Astrocyte (in vitro differentiated cells and primary cell): ENCODE measurements at regions not wholly inside any gene's neighbourhood (a gene's known extent, or its start where the extent isn't known, plus 50 kb on each side); places are given as distances from the start of the nearest gene placed in this dataset.

Experiments used
- DNase-seq: peaks from one replicate; pipeline ENCODE4 v3.0.0-alpha.2; 2010; ENCODE audit warnings: low read depth
- FAIRE-seq: peaks from 2 replicates; lab custom pipeline; 2011; peaks lifted over from hg19 to GRCh38; lab: Jason Lieb, UNC
- H2AFZ ChIP-seq: 2 replicates; pipeline ENCODE4 v1.6.0; 2012; ENCODE audit warnings: low read depth, low read length, inconsistent platforms
- H3K27ac ChIP-seq: 2 replicates; pipeline ENCODE4 v1.5.1; 2011; ENCODE audit warnings: low read depth, low read length, inconsistent platforms
- H3K27me3 ChIP-seq: 2 replicates; pipeline ENCODE4 v1.6.0; 2011; ENCODE audit warnings: low read length, inconsistent platforms; ENCODE audit not compliant: insufficient read depth
- H3K36me3 ChIP-seq: 2 replicates; pipeline ENCODE4 v1.5.1; 2011; ENCODE audit warnings: low read length, inconsistent platforms; ENCODE audit not compliant: insufficient read depth
- H3K4me1 ChIP-seq: 2 replicates; pipeline ENCODE4 v1.5.1; 2011; ENCODE audit warnings: low read length, inconsistent platforms; ENCODE audit not compliant: insufficient read depth
- H3K4me2 ChIP-seq: 2 replicates; pipeline ENCODE4 v1.6.0; 2012; ENCODE audit warnings: low read length, inconsistent platforms
- H3K4me3 ChIP-seq: 2 replicates; pipeline ENCODE4 v1.5.1; 2011; ENCODE audit warnings: low read depth, mild to moderate bottlenecking, low read length, inconsistent platforms; ENCODE audit not compliant: insufficient read depth
- H3K79me2 ChIP-seq: 2 replicates; pipeline ENCODE4 v1.6.0; 2012; ENCODE audit warnings: mild to moderate bottlenecking, low read length, inconsistent platforms; ENCODE audit not compliant: insufficient read depth
- H3K9ac ChIP-seq: 2 replicates; pipeline ENCODE4 v1.6.0; 2012; ENCODE audit warnings: mild to moderate bottlenecking, low read length, inconsistent platforms
- H3K9me3 ChIP-seq: 2 replicates; pipeline ENCODE4 v1.5.1; 2012; ENCODE audit warnings: low read depth, mild to moderate bottlenecking, low read length, inconsistent platforms; ENCODE audit not compliant: insufficient read depth
- H4K20me1 ChIP-seq: 2 replicates; pipeline ENCODE4 v1.6.0; 2012; ENCODE audit warnings: low read length, inconsistent platforms; ENCODE audit not compliant: insufficient read depth
- H3K27ac Mint-ChIP-seq: one replicate; pipeline ENCODE4 v1.8.0; 2021; ENCODE audit warnings: mild to moderate bottlenecking, mixed read lengths; ENCODE audit not compliant: unreplicated experiment
- H3K27me3 Mint-ChIP-seq: one replicate; pipeline ENCODE4 v1.8.0; 2021; ENCODE audit warnings: low read depth, mixed read lengths; ENCODE audit not compliant: unreplicated experiment
- H3K36me3 Mint-ChIP-seq: one replicate; pipeline ENCODE4 v1.8.0; 2021; ENCODE audit warnings: low read depth, mixed read lengths; ENCODE audit not compliant: unreplicated experiment
- H3K4me1 Mint-ChIP-seq: one replicate; pipeline ENCODE4 v1.8.0; 2021; ENCODE audit warnings: low read depth, mixed read lengths; ENCODE audit not compliant: unreplicated experiment
- H3K4me3 Mint-ChIP-seq: one replicate; pipeline ENCODE4 v1.8.0; 2021; ENCODE audit warnings: mild to moderate bottlenecking, moderate library complexity, mixed read lengths; ENCODE audit not compliant: unreplicated experiment
- H3K9me3 Mint-ChIP-seq: one replicate; pipeline ENCODE4 v1.8.0; 2021; ENCODE audit warnings: mild to moderate bottlenecking, mixed read lengths; ENCODE audit not compliant: unreplicated experiment
- CTCF ChIP-seq: IDR thresholded peaks from 2 replicates; pipeline ENCODE4 v1.5.1; 2011; ENCODE audit warnings: low read depth, mild to moderate bottlenecking, inconsistent platforms, low read length, moderate library complexity; ENCODE audit not compliant: insufficient read depth
- EZH2 ChIP-seq: IDR thresholded peaks from 2 replicates; pipeline ENCODE4 v1.6.1; 2012; ENCODE audit warnings: mild to moderate bottlenecking, low read length, inconsistent platforms; ENCODE audit not compliant: insufficient read depth

- no peak overlapping the region for H3K4me2 ChIP-seq
- no peaks in the 10 kb centered on the region for H4K20me1 ChIP-seq
- H3K4me3 ChIP-seq, result no peak overlapping the region
- H3K36me3 ChIP-seq, result no peaks in the 10 kb centered on the region
- H3K4me1 ChIP-seq, result peaks cover 5% of the 10 kb centered on the region
- no peak for FAIRE-seq
- H3K9ac ChIP-seq, result no peak overlapping the region
- Mint-ChIP-seq H3K27ac (no peak overlapping the region), H3K36me3 (no peaks in the 10 kb centered on the region), H3K4me1 (peaks cover 10% of the 10 kb centered on the region), H3K4me3 (no peak overlapping the region), H3K27me3 (no peaks in the 10 kb centered on the region), H3K9me3 (peaks cover 3% of the 10 kb centered on the region)
- no peaks in the 10 kb centered on the region for H3K79me2 ChIP-seq
- no peak overlapping the region for H3K27ac ChIP-seq
- no peak for DNase-seq
- H3K27me3 ChIP-seq, result no peaks in the 10 kb centered on the region
- no peaks in the 10 kb centered on the region for H3K9me3 ChIP-seq
- no peak overlapping the region for H2AFZ ChIP-seq
- TF ChIP-seq EZH2, result no peak
- no peak for TF ChIP-seq CTCF
These were observed 144.6 kb upstream of the TP63 start for GRCh38 chr3:189486556-189486955.

GRCh38 chr3:189488241-189488767 lies 142.9 kb upstream of the TP63 start:
- Histone ChIP-seq H3K4me1 (peaks cover 5% of the 10 kb centered on the region), H3K36me3 (no peaks in the 10 kb centered on the region), H3K9me3 (no peaks in the 10 kb centered on the region), H4K20me1 (no peaks in the 10 kb centered on the region), H3K4me3 (no peak overlapping the region), H3K27ac (no peak overlapping the region), H2AFZ (no peak overlapping the region), H3K27me3 (no peaks in the 10 kb centered on the region), H3K4me2 (peak overlapping the region; percentile 41), H3K9ac (no peak overlapping the region), H3K79me2 (no peaks in the 10 kb centered on the region)
- no peaks in the 10 kb centered on the region for H3K36me3 Mint-ChIP-seq
- H3K27ac Mint-ChIP-seq, result peak overlapping the region; percentile 23
- TF ChIP-seq EZH2 (no peak), CTCF (no peak)
- H3K4me1 Mint-ChIP-seq, result peaks cover 10% of the 10 kb centered on the region
- DNase-seq, result peak; percentile 59
- peaks cover 3% of the 10 kb centered on the region for H3K9me3 Mint-ChIP-seq
- FAIRE-seq, result peak; percentile 65
- no peaks in the 10 kb centered on the region for H3K27me3 Mint-ChIP-seq
- H3K4me3 Mint-ChIP-seq, result no peak overlapping the region

- no peak for TF ChIP-seq CTCF
- TF ChIP-seq EZH2, result no peak
- H3K4me3 ChIP-seq, result no peak overlapping the region
- no peaks in the 10 kb centered on the region for H3K9me3 ChIP-seq
- Mint-ChIP-seq H3K27me3 (no peaks in the 10 kb centered on the region), H3K9me3 (peaks cover 3% of the 10 kb centered on the region), H3K36me3 (no peaks in the 10 kb centered on the region), H3K27ac (no peak overlapping the region), H3K4me3 (no peak overlapping the region), H3K4me1 (peaks cover 10% of the 10 kb centered on the region)
- no peaks in the 10 kb centered on the region for H3K36me3 ChIP-seq
- DNase-seq (no peak), FAIRE-seq (no peak)
- H3K4me1 ChIP-seq, result peaks cover 5% of the 10 kb centered on the region
- no peaks in the 10 kb centered on the region for H4K20me1 ChIP-seq
- no peaks in the 10 kb centered on the region for H3K79me2 ChIP-seq
- no peak overlapping the region for H3K9ac ChIP-seq
- no peak overlapping the region for H3K27ac ChIP-seq
- H3K4me2 ChIP-seq, result no peak overlapping the region
- H3K27me3 ChIP-seq, result no peaks in the 10 kb centered on the region
- H2AFZ ChIP-seq, result no peak overlapping the region
These were observed 140.9 kb upstream of the TP63 start for GRCh38 chr3:189490337-189490736.
